Fibroblast of gingiva (primary cell): ENCODE measurements at regions not wholly inside any gene's neighbourhood (a gene's known extent, or its start where the extent isn't known, plus 50 kb on each side); places are given as distances from the start of the nearest gene placed in this dataset.
"Not testable (repeated sequence)": the region's sequence is repeated elsewhere in the genome, so short reads cannot be mapped to it uniquely, and the experiment has no call there.

Experiments used
- DNase-seq: peaks from one replicate; pipeline ENCODE4 v3.0.0-alpha.2; 2011; ENCODE audit warnings: low read depth

- no peak for DNase-seq
These were observed 83.8 kb upstream of the MANSC4 start for GRCh38 chr12:27863839-27864238.

GRCh38 chr12:27861428-27862167 lies 81.6 kb upstream of the MANSC4 start:
- peak; percentile 54 for DNase-seq

- DNase-seq: no peak
These were observed 79.6 kb upstream of the MANSC4 start for GRCh38 chr12:27859648-27860047.

GRCh38 chr12:27857006-27857405 lies 77.0 kb upstream of the MANSC4 start:
- DNase-seq: not testable (repeated sequence)

GRCh38 chr12:27852742-27853141 lies 72.7 kb upstream of the MANSC4 start:
- no peak for DNase-seq
